ENCODE measurements at regions not wholly inside any gene's neighbourhood (a gene's known extent, or its start where the extent isn't known, plus 50 kb on each side); places are given as distances from the start of the nearest gene placed in this dataset.

GRCh38 chr9:119841016-119841415 lies 471.8 kb upstream of the BRINP1 start:
- H3K27ac ChIP-seq, result no peak overlapping the region
- TF ChIP-seq CTCF (conservative IDR thresholded peaks at IDR 0.05), result no peak

GRCh38 chr9:119839888-119840287 lies 470.7 kb upstream of the BRINP1 start:
- no peak for TF ChIP-seq CTCF (conservative IDR thresholded peaks at IDR 0.05)
- no peak overlapping the region for H3K27ac ChIP-seq

GRCh38 chr9:119838210-119838609 lies 469.0 kb upstream of the BRINP1 start:
- H3K27ac ChIP-seq, result no peak overlapping the region
- TF ChIP-seq CTCF (conservative IDR thresholded peaks at IDR 0.05), result no peak

- no peak overlapping the region for H3K27ac ChIP-seq
- no peak for TF ChIP-seq CTCF (conservative IDR thresholded peaks at IDR 0.05)
Observed at GRCh38 chr9:119836036-119836435, 466.8 kb upstream of the BRINP1 start.

GRCh38 chr9:119834064-119834620 lies 464.9 kb upstream of the BRINP1 start:
- no peak for TF ChIP-seq CTCF (conservative IDR thresholded peaks at IDR 0.05)

GRCh38 chr9:119831309-119831708 lies 462.1 kb upstream of the BRINP1 start:
- TF ChIP-seq CTCF (conservative IDR thresholded peaks at IDR 0.05), result no peak
- no peak overlapping the region for H3K27ac ChIP-seq

More at GRCh38 chr9:119834064-119834620, 464.9 kb upstream of the BRINP1 start:
- peak overlapping the region; percentile 53 for H3K27ac ChIP-seq

GRCh38 chr9:119829748-119830147 lies 460.5 kb upstream of the BRINP1 start:
- TF ChIP-seq CTCF (conservative IDR thresholded peaks at IDR 0.05), result no peak
- H3K27ac ChIP-seq, result no peak overlapping the region

Data from VCaP (cell line).